BLaER1 treated with 17β-estradiol and CSF1 and Interleukin-3, amounts not matched to agents 10 nM and 100 nM (cell line): ENCODE measurements at regions not wholly inside any gene's neighbourhood (a gene's known extent, or its start where the extent isn't known, plus 50 kb on each side); places are given as distances from the start of the nearest gene placed in this dataset.

Experiments
- H3K27ac ChIP-seq, 11 experiments: shearing (Covaris generic); formaldehyde crosslinking; 2 replicates each; pipeline ENCODE4 v1.8.1; 2022
- H3K27me3 ChIP-seq, 11 experiments: shearing (Covaris generic); formaldehyde crosslinking; 2 replicates each; pipeline ENCODE4 v1.8.1; 2022
- H3K36me3 ChIP-seq, 11 experiments: shearing (Covaris generic); formaldehyde crosslinking; 2 replicates each; pipeline ENCODE4 v1.8.1; 2022
- H3K4me1 ChIP-seq, 10 experiments: shearing (Covaris generic); formaldehyde crosslinking; 2 replicates each; pipeline ENCODE4 v1.8.1; 2022
- H3K4me2 ChIP-seq, 11 experiments: shearing (Covaris generic); formaldehyde crosslinking; 2 replicates each; pipeline ENCODE4 v1.8.1; 2022
- H3K4me3 ChIP-seq, 10 experiments: shearing (Covaris generic); formaldehyde crosslinking; 2 replicates each; pipeline ENCODE4 v1.8.1; 2022
- H3K9ac ChIP-seq, 11 experiments: shearing (Covaris generic); formaldehyde crosslinking; 2 replicates each; pipeline ENCODE4 v1.8.1; 2022
- H3K9me3 ChIP-seq, 11 experiments: shearing (Covaris generic); formaldehyde crosslinking; replicated peaks in 1 of 11; 2 replicates each; pipeline ENCODE4 v1.8.1; 2022
- H4K20me1 ChIP-seq, 11 experiments: shearing (Covaris generic); formaldehyde crosslinking; 2 replicates each; pipeline ENCODE4 v1.8.1; 2022
- Cebpa-rat ChIP-seq, 11 experiments: shearing (Covaris generic); IDR thresholded peaks; 2 replicates each; pipeline ENCODE4 v1.8.1; 2022

- no peak overlapping the region for H3K4me3 ChIP-seq
- H3K4me1 ChIP-seq = no peaks in the 10 kb centered on the region
- no peaks in the 10 kb centered on the region for H3K36me3 ChIP-seq
- no peak overlapping the region for H3K9ac ChIP-seq
- no peaks in the 10 kb centered on the region for H3K9me3 ChIP-seq
- no peak for TF ChIP-seq Cebpa-rat (IDR thresholded peaks at IDR 0.05)
- no peaks in the 10 kb centered on the region for H4K20me1 ChIP-seq
- no peak overlapping the region for H3K4me2 ChIP-seq
- no peak overlapping the region for H3K27ac ChIP-seq
- H3K27me3 ChIP-seq = no peaks in the 10 kb centered on the region
These were observed 136.0 kb upstream of the COL1A2 start for GRCh38 chr7:94258418-94259300.

DNA sequence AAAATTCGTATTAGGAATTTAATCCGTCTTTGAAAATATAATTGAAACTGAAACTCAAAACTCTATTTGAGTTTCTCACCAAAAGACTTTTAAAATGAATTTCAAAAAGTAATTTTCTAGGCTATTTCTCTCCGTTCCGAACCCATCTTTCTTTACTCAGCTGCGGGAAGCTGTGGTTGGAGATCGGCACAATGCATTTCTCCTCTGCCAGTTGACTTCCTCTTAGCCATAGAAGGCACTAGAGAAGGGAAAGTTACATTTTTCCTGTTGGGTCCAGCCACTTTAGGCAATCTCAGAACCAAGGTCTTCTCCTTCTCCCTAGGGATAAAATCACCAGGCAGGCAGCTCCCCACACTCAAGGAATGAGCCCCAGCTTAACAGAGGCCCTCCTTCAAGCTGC, 133.6 kb upstream of the COL1A2 start:
- Histone ChIP-seq H4K20me1 (no peaks in the 10 kb centered on the region), H3K9me3 (no peaks in the 10 kb centered on the region), H3K27me3 (no peaks in the 10 kb centered on the region), H3K9ac (no peak overlapping the region), H3K27ac (no peak overlapping the region), H3K36me3 (no peaks in the 10 kb centered on the region), H3K4me1 (no peaks in the 10 kb centered on the region), H3K4me3 (no peak overlapping the region), H3K4me2 (no peak overlapping the region)
- TF ChIP-seq Cebpa-rat (IDR thresholded peaks at IDR 0.05) = no peak

DNA sequence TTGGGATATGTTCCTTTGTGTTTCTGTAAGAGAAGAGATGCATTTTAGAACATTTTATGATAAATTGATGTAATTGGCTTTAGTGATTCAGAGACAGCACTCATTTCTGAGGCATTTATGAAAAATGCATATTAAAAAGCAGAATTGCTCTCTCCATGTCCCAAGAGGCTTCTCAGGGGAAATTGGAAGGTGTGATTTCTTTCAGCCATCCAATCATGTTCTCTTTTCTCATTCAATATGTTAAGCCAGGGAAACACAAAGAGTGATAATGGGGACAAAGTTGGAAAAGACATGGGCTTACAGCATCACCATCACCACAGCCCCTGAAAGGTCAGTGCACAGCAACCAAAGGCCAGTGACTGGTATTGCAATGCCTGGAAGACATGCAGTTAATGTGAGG, 129.9 kb upstream of the COL1A2 start:
- Histone ChIP-seq H3K4me3 (no peak overlapping the region), H3K36me3 (no peaks in the 10 kb centered on the region), H3K4me1 (no peaks in the 10 kb centered on the region), H4K20me1 (no peaks in the 10 kb centered on the region), H3K9me3 (no peaks in the 10 kb centered on the region), H3K27ac (no peak overlapping the region), H3K4me2 (no peak overlapping the region), H3K27me3 (no peaks in the 10 kb centered on the region), H3K9ac (no peak overlapping the region)
- no peak for TF ChIP-seq Cebpa-rat (IDR thresholded peaks at IDR 0.05)

DNA sequence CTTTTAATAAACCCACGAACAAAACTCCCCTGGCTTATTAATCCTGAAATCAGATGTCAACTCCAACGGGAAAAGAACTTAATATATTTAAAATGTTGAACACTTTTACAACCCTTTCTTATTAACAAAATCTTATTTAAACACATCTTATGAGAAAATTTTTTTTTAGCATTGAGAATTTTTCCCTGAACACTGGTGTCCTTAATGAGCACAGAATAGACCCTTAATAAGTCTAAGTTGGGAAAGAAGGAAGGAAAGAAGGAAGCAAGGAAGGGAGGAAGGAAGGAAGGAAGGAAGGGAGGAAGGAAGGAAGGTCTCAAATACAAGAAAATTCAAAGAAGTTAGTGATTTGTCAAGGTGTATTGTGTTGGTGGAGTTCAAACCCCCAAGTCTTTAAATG, 129.2 kb upstream of the COL1A2 start:
- Histone ChIP-seq H3K9me3 (no peaks in the 10 kb centered on the region), H4K20me1 (no peaks in the 10 kb centered on the region), H3K27me3 (no peaks in the 10 kb centered on the region), H3K4me1 (no peaks in the 10 kb centered on the region), H3K27ac (no peak overlapping the region), H3K36me3 (no peaks in the 10 kb centered on the region), H3K9ac (no peak overlapping the region), H3K4me3 (no peak overlapping the region), H3K4me2 (no peak overlapping the region)
- TF ChIP-seq Cebpa-rat (IDR thresholded peaks at IDR 0.05) = no peak

GRCh38 chr7:94266238-94266644, 128.5 kb upstream of the COL1A2 start:
- H3K4me1 ChIP-seq = no peaks in the 10 kb centered on the region
- no peak overlapping the region for H3K27ac ChIP-seq
- peak in 6 of 11 experiments; percentile 34 to 68 (median 60); a peak in 7 of 22 replicates for TF ChIP-seq Cebpa-rat (IDR thresholded peaks at IDR 0.05)
- no peak overlapping the region for H3K9ac ChIP-seq
- H4K20me1 ChIP-seq = no peaks in the 10 kb centered on the region
- no peaks in the 10 kb centered on the region for H3K36me3 ChIP-seq
- H3K9me3 ChIP-seq = no peaks in the 10 kb centered on the region
- no peaks in the 10 kb centered on the region for H3K27me3 ChIP-seq
- H3K4me2 ChIP-seq = no peak overlapping the region
- no peak overlapping the region for H3K4me3 ChIP-seq

DNA sequence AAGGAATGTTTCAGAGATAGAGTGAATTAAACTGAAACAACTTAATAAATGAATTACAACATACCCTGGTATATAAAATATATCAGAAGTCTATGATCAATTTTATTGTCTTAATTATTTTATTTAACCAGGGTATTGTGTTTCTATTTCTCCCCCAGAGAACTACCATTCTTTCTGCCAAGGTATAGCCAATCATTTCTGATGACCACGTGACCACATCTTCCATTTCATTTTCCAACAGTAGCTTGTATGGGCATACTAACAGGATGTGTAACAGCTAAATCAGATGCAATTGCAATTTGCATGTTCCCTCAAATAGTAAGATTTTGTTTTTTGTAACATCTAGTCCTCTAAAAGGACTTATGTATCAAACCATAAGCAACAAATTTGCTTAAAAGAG, 123.9 kb upstream of the COL1A2 start:
- H3K27me3 ChIP-seq = no peaks in the 10 kb centered on the region
- no peaks in the 10 kb centered on the region for H3K9me3 ChIP-seq
- no peak overlapping the region for H3K4me3 ChIP-seq

GRCh38 chr7:94272821-94273583, 121.7 kb upstream of the COL1A2 start:
- no peak for TF ChIP-seq Cebpa-rat (IDR thresholded peaks at IDR 0.05)
- H3K4me1 ChIP-seq = peaks cover 0 to 9% (median 3%) of the 10 kb centered on the region in 10 experiments; a peak in 7 of 20 replicates
- H3K4me3 ChIP-seq = no peak overlapping the region
- H4K20me1 ChIP-seq = no peaks in the 10 kb centered on the region
- no peaks in the 10 kb centered on the region for H3K36me3 ChIP-seq
- H3K9me3 ChIP-seq = no peaks in the 10 kb centered on the region
- H3K9ac ChIP-seq = no peak overlapping the region
- H3K4me2 ChIP-seq = no peak overlapping the region
- H3K27me3 ChIP-seq = no peaks in the 10 kb centered on the region
- H3K27ac ChIP-seq = no peak overlapping the region

More for the DNA sequence above, 123.9 kb upstream of the COL1A2 start:
- no peak for TF ChIP-seq Cebpa-rat (IDR thresholded peaks at IDR 0.05)
- no peak overlapping the region for H3K9ac ChIP-seq
- no peak overlapping the region for H3K4me2 ChIP-seq
- H3K27ac ChIP-seq = no peak overlapping the region
- no peaks in the 10 kb centered on the region for H3K36me3 ChIP-seq
- peaks cover 0 to 3% (median 0%) of the 10 kb centered on the region in 10 experiments; a peak in 2 of 20 replicates for H3K4me1 ChIP-seq
- no peaks in the 10 kb centered on the region for H4K20me1 ChIP-seq

DNA sequence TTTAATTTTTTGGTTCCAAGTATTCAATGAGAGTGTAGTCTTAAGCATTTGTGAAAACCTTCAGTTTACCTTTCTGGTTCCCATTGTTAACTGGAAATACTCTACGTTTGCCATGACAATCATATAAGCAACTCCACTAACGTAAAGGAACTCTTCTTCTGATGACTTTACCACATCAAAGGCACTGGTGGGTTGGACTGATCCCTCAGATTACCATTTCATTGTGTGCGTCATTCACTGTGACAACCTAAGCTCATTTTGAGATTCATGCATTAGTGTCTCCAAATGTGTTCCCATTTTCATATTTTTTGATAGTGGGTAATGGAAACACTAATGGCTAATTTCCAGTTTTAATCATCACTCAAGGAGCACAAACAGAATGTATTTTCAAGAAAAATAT, 119.9 kb upstream of the COL1A2 start:
- no peaks in the 10 kb centered on the region for H4K20me1 ChIP-seq
- no peak overlapping the region for H3K27ac ChIP-seq
- no peaks in the 10 kb centered on the region for H3K27me3 ChIP-seq
- no peaks in the 10 kb centered on the region for H3K9me3 ChIP-seq
- H3K4me1 ChIP-seq = peaks cover 0 to 9% (median 3%) of the 10 kb centered on the region in 10 experiments; a peak in 7 of 20 replicates
- H3K36me3 ChIP-seq = no peaks in the 10 kb centered on the region
- H3K4me3 ChIP-seq = no peak overlapping the region
- no peak overlapping the region for H3K9ac ChIP-seq
- no peak for TF ChIP-seq Cebpa-rat (IDR thresholded peaks at IDR 0.05)
- peak overlapping the region in 1 of 11 experiments; percentile 26; a peak in 1 of 22 replicates for H3K4me2 ChIP-seq

- no peak overlapping the region for H3K4me3 ChIP-seq
- TF ChIP-seq Cebpa-rat (IDR thresholded peaks at IDR 0.05) = no peak
- H3K9ac ChIP-seq = no peak overlapping the region
- H4K20me1 ChIP-seq = no peaks in the 10 kb centered on the region
- H3K36me3 ChIP-seq = no peaks in the 10 kb centered on the region
- no peaks in the 10 kb centered on the region for H3K9me3 ChIP-seq
- no peaks in the 10 kb centered on the region for H3K27me3 ChIP-seq
- no peak overlapping the region for H3K27ac ChIP-seq
- peak overlapping the region in 4 of 11 experiments; percentile 3 to 37 (median 22); a peak in 3 of 22 replicates for H3K4me2 ChIP-seq
- H3K4me1 ChIP-seq = peaks cover 0 to 9% (median 3%) of the 10 kb centered on the region in 10 experiments; a peak in 7 of 20 replicates
These were observed 118.7 kb upstream of the COL1A2 start for GRCh38 chr7:94276027-94276426.
